Mammary epithelial cell (primary cell): ENCODE measurements at regions not wholly inside any gene's neighbourhood (a gene's known extent, or its start where the extent isn't known, plus 50 kb on each side); places are given as distances from the start of the nearest gene placed in this dataset.

Experiments
- EZH2 ChIP-seq: IDR thresholded peaks from 2 replicates; pipeline ENCODE4 v1.6.1; 2012; ENCODE audit warnings: low read length, inconsistent platforms, borderline replicate concordance
- TF ChIP-seq, protein P1 (sequence below), 2 donors: IDR thresholded peaks in 1 of 2; conservative IDR thresholded peaks in 1 of 2; 2 replicates each; pipeline ENCODE4 v1.5.1; 2011 to 2012; ENCODE audit warnings: inconsistent platforms in 2 of 2, low read length in 2 of 2, mild to moderate bottlenecking in 2 of 2, control low read depth in 1 of 2, low read depth in 1 of 2; ENCODE audit not compliant: insufficient read depth in 1 of 2; ENCODE audit errors: extremely low read depth in 1 of 2

DNA sequence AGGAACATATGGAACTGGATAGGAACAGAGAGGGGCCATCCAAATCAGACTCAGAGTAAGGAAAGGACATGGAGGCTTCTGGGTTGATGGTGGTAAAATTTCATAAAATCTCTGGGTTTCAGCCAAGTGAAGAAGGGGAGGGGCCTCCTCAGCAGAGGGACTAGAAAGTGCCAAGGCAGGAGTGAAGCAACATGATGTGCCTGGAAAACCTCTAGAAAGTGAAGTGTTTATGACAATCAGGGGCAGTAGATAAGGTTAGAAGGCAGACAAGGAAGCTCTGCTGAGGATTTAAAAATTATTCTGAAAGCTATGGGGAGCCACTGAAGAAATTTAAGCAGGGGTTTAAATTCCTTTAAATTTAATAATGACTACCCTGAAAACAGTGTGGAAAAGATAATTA lies 126.0 kb upstream of the TENT5A start:
- TF ChIP-seq, protein P1, sequence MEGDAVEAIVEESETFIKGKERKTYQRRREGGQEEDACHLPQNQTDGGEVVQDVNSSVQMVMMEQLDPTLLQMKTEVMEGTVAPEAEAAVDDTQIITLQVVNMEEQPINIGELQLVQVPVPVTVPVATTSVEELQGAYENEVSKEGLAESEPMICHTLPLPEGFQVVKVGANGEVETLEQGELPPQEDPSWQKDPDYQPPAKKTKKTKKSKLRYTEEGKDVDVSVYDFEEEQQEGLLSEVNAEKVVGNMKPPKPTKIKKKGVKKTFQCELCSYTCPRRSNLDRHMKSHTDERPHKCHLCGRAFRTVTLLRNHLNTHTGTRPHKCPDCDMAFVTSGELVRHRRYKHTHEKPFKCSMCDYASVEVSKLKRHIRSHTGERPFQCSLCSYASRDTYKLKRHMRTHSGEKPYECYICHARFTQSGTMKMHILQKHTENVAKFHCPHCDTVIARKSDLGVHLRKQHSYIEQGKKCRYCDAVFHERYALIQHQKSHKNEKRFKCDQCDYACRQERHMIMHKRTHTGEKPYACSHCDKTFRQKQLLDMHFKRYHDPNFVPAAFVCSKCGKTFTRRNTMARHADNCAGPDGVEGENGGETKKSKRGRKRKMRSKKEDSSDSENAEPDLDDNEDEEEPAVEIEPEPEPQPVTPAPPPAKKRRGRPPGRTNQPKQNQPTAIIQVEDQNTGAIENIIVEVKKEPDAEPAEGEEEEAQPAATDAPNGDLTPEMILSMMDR (conservative IDR thresholded peaks at IDR 0.05 in 1 of 2, IDR thresholded peaks at IDR 0.05 in 1 of 2; ENCODE audit: extremely low read depth in 1 of 2, insufficient read depth in 1 of 2, low read depth in 1 of 2, low read length in 2 of 2), result no peak
- TF ChIP-seq EZH2, result no peak
